Kidney (tissue), 13 donors: ENCODE measurements at regions not wholly inside any gene's neighbourhood (a gene's known extent, or its start where the extent isn't known, plus 50 kb on each side); places are given as distances from the start of the nearest gene placed in this dataset.

Experiments used
- DNase-seq, 5 donors: peaks; one replicate each; pipeline ENCODE4 v3.0.0-alpha.2; 2013 to 2020
- FAIRE-seq: peaks from 2 replicates; lab custom pipeline; 2012; peaks lifted over from hg19 to GRCh38; lab: Jason Lieb, UNC
- H3K27ac ChIP-seq, 2 donors: one replicate each; pipeline ENCODE4 v1.7.0; 2013; ENCODE audit warnings: low read depth in 2 of 2, low read length in 2 of 2, inconsistent platforms in 1 of 2
- H3K27me3 ChIP-seq: one replicate; pipeline ENCODE4 v1.7.1; 2013; ENCODE audit warnings: low read length, inconsistent platforms; ENCODE audit not compliant: control insufficient read depth, insufficient read depth
- H3K36me3 ChIP-seq, 3 donors: one replicate each; pipeline versions ENCODE4 v1.7.0 to v1.7.1; 2013; ENCODE audit warnings: low read length in 3 of 3, control low read depth in 1 of 3, inconsistent platforms in 1 of 3; ENCODE audit not compliant: insufficient read depth in 3 of 3, control insufficient read depth in 2 of 3
- H3K4me1 ChIP-seq, 3 donors: one replicate each; pipeline versions ENCODE4 v1.7.0 to v1.7.1; 2013; ENCODE audit warnings: low read length in 3 of 3, inconsistent platforms in 1 of 3, low read depth in 1 of 3; ENCODE audit not compliant: control insufficient read depth in 2 of 3, insufficient read depth in 2 of 3
- H3K4me3 ChIP-seq, 3 donors: one replicate each; pipeline versions ENCODE4 v1.7.0 to v1.8.1; 2013; ENCODE audit warnings: low read length in 3 of 3, control low read depth in 1 of 3, inconsistent platforms in 1 of 3
- H3K9ac ChIP-seq, 3 donors: one replicate each; pipeline versions ENCODE4 v1.7.0 to v1.7.1; 2013; ENCODE audit warnings: low read length in 3 of 3, control low read depth in 1 of 3, inconsistent platforms in 1 of 3
- H3K9me3 ChIP-seq, 3 donors: one replicate each; pipeline versions ENCODE4 v1.7.0 to v1.7.1; 2013; ENCODE audit warnings: low read length in 3 of 3, control low read depth in 1 of 3, inconsistent platforms in 1 of 3; ENCODE audit not compliant: control insufficient read depth in 2 of 3, insufficient read depth in 1 of 3
- intact Hi-C: fragments of 100-400 bp; cut with DNase I; formaldehyde crosslinking; loops from one replicate; pipeline ENCODE4 v1.11.1; 2022
- TF ChIP-seq, protein P1 (sequence below): IDR thresholded peaks from 3 replicates; pipeline ENCODE4 v1.5.1; 2012; ENCODE audit warnings: mild to moderate bottlenecking, moderate library complexity, borderline replicate concordance; ENCODE audit not compliant: insufficient read depth; ENCODE audit errors: extremely low read depth
- donor health status: control.
- donor health status: control.
- donor health status: control.
- donor health status: control.
- donor health status: control.
- donor health status: DM: yes; HTN: yes; CAD: no.
- donor health status: Normal renal cell carcinoma (clear cell type).

DNA sequence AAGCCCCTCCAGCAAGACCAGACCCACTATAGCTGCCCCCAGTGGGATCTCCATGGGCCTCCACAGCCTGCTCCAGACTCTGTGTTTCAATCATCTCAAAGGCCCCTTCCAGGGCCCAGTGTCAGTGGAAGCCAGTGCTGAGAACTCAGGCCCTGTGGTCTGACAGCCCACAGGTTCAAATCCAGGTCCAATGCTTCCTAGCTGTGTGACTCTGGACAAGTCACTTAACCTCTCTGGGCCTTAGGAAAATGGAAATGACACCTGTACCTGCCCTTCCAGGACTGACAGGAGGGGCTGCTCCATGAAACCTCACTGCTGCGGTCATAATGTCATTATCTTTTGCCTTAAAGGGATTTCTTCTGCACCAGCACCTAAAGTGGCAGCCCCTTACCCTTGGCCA lies 101.9 kb downstream of the NCOR2 start:
- no peak for FAIRE-seq
- intact Hi-C loops = no loop called here
- no peak overlapping the region for H3K4me3 ChIP-seq
- H3K4me1 ChIP-seq = peaks cover 0 to 12% (median 0%) of the 10 kb centered on the region in 3 donors
- no peaks in the 10 kb centered on the region for H3K27me3 ChIP-seq
- H3K27ac ChIP-seq = peak overlapping the region in 1 of 2 donors; percentile 48
- no peak overlapping the region for H3K9ac ChIP-seq
- peaks cover 11 to 17% (median 17%) of the 10 kb centered on the region in 3 donors for H3K36me3 ChIP-seq
- DNase-seq = peak in 1 of 5 donors; percentile 34
- peaks cover 0 to 10% (median 0%) of the 10 kb centered on the region in 3 donors for H3K9me3 ChIP-seq
- TF ChIP-seq, protein P1, sequence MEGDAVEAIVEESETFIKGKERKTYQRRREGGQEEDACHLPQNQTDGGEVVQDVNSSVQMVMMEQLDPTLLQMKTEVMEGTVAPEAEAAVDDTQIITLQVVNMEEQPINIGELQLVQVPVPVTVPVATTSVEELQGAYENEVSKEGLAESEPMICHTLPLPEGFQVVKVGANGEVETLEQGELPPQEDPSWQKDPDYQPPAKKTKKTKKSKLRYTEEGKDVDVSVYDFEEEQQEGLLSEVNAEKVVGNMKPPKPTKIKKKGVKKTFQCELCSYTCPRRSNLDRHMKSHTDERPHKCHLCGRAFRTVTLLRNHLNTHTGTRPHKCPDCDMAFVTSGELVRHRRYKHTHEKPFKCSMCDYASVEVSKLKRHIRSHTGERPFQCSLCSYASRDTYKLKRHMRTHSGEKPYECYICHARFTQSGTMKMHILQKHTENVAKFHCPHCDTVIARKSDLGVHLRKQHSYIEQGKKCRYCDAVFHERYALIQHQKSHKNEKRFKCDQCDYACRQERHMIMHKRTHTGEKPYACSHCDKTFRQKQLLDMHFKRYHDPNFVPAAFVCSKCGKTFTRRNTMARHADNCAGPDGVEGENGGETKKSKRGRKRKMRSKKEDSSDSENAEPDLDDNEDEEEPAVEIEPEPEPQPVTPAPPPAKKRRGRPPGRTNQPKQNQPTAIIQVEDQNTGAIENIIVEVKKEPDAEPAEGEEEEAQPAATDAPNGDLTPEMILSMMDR = no peak

DNA sequence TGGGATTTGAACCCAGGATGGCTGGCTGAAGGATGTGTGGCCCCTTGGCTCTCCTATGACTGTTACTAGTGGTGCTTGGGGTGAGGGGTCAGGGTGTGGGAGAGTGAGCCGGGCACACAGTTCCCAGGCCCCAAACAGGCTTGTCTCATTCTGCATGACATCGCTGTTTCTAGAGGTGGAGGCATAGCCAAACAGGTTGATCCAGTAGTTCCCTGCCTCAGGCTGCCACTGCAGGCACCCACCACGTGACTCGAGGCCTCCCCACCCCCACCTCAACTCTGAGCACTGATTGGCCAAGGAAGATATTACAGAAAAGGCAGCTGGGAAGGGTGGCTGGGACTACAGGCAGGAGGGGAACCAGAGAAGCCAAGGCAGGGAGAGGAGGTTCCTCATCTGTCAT lies 102.6 kb downstream of the NCOR2 start:
- H3K36me3 ChIP-seq = peaks cover 12 to 17% (median 15%) of the 10 kb centered on the region in 3 donors
- FAIRE-seq (no peak), DNase-seq (no peak)
- peaks cover 0 to 10% (median 0%) of the 10 kb centered on the region in 3 donors for H3K9me3 ChIP-seq
- H3K9ac ChIP-seq = no peak overlapping the region
- H3K27me3 ChIP-seq = no peaks in the 10 kb centered on the region
- TF ChIP-seq, protein P1 = no peak
- H3K4me1 ChIP-seq = peaks cover 0 to 12% (median 0%) of the 10 kb centered on the region in 3 donors
- intact Hi-C loops = no loop called here
- no peak overlapping the region for H3K27ac ChIP-seq
- H3K4me3 ChIP-seq = no peak overlapping the region

DNA sequence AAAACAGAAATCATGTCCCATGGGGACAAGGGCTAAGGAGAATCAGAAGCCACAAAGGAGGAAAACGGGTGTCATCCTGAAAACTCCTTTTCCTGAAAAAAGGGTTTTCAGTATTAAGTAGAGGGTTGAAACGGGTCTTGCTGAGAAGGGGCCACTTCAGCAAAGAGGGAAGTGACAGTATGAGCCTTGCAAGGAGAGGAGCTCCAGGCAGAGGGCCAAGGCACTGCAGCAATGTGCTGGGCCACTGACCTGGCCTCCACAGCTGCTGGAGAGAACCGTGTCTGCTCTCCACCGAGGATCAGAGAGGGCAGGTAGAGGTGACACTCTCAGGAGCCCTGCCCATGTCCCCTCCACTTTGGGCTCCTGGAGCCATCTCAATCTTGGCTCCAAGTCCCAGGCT lies 103.3 kb downstream of the NCOR2 start:
- DNase-seq (peak in 2 of 5 donors; percentile 56 to 80), FAIRE-seq (no peak)
- H3K27ac ChIP-seq = no peak overlapping the region
- peaks cover 17 to 25% (median 18%) of the 10 kb centered on the region in 3 donors for H3K36me3 ChIP-seq
- no peak overlapping the region for H3K9ac ChIP-seq
- peaks cover 0 to 6% (median 0%) of the 10 kb centered on the region in 3 donors for H3K9me3 ChIP-seq
- H3K4me3 ChIP-seq = no peak overlapping the region
- H3K4me1 ChIP-seq = peaks cover 0 to 12% (median 0%) of the 10 kb centered on the region in 3 donors
- H3K27me3 ChIP-seq = no peaks in the 10 kb centered on the region
- TF ChIP-seq, protein P1 = no peak
- intact Hi-C loops = no loop called here

DNA sequence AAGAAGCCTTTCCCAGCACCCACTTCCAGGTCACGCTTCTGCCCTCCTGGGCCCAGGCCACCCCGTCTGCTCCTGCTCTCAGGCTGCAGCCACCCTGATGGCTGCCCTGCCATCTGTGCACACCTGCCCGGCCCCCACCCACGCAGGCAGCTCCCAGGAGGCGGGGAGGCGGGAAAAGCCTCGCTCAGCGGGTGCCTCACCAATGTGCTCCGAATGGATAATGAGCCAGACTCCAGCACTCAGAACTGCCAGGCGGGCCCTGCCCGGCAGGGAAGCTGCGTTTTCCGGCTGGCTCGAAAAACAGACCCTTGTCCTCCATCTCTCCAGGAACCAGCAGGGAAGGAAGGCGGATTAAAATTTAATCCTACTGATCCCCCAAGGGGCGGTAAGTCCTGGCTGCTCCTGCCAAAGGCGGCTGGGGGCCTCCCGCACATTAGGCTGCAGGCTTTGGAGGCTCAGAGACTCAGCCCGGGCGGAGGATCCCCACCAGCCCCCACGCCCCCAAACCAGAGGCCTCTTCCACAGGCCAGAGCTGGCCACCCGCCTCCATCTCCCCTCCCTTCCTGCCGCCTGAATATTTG lies 104.0 kb downstream of the NCOR2 start:
- DNase-seq (peak; percentile 50 to 73 (median 64)), FAIRE-seq (no peak)
- H3K9me3 ChIP-seq = peaks cover 0 to 3% (median 0%) of the 10 kb centered on the region in 3 donors
- H3K9ac ChIP-seq = no peak overlapping the region
- H3K4me1 ChIP-seq = peaks cover 0 to 12% (median 0%) of the 10 kb centered on the region in 3 donors
- peaks cover 16 to 28% (median 17%) of the 10 kb centered on the region in 3 donors for H3K36me3 ChIP-seq
- no peaks in the 10 kb centered on the region for H3K27me3 ChIP-seq
- no peak overlapping the region for H3K4me3 ChIP-seq
- intact Hi-C loops = no loop called here
- TF ChIP-seq, protein P1 = no peak
- H3K27ac ChIP-seq = no peak overlapping the region
